NCI-H524 (cell line): ENCODE measurements at regions not wholly inside any gene's neighbourhood (a gene's known extent, or its start where the extent isn't known, plus 50 kb on each side); places are given as distances from the start of the nearest gene placed in this dataset.

ENCODE experiments used
- DNase-seq, 2 experiments: peaks; one replicate each; lab custom pipeline; 2025; lab: John Stamatoyannopoulos, UW

- DNase-seq, result no peak
Measured at GRCh38 chr5:107217721-107218130, 453.0 kb downstream of the EFNA5 start.

DNA sequence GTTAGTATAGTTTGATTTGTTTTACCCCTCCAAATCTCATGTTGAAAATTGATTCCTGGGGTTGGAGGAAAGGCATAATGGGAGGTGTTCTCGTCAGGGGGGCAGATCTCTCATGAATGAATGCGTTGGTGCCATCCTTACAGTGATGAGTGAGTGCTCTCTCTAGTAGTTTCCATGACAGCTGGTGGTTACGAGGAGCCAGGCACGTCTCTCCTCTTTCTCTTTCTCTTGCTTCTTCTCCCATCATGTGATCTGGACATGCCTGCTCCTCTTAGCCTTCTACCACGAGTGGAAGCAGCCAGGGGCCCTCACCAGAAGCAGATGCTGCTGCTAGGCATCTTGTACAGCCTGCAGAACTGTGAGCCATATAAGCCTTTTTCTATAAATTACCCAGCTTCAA lies 454.1 kb downstream of the EFNA5 start:
- DNase-seq, result no peak

DNA sequence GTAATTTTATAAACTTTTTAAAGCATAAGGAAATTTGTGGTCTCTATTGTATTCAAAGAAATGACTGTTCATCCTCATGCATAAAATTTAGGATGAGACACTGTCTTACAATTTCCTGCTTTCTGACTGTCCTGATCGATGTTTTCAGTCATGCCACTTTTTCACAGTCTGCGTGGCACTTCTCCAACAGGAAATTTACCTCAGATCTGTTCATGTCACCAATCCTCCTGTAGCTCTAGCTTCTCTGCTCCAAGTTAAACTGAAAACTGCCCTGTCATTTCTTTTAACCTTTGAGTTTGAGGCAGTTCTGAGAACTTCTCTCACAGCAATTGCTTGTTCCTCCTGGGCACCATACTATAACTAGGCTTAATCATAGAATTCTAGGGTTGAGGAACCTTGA lies 455.1 kb downstream of the EFNA5 start:
- no peak for DNase-seq

DNA sequence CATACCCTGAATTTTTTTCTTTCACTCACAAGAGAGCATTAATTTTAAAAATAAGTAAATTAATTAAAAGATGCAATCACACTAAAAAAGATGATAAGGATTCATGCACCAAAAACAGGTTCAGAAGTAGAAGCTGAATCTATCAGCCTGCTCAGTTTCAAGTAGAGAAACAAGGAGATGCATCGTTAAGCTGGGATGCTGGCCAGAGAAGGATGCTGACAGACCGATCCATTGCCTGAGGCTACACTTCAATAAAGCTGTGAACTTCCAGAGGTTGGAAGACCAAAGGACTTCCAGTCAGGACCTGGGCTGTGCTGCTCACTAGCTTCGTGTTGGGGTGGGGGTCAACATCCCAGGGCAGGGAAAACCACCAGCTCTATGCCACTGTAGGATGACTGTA lies 457.7 kb downstream of the EFNA5 start:
- no peak for DNase-seq

GRCh38 chr5:107211630-107212029 lies 459.1 kb downstream of the EFNA5 start:
- no peak for DNase-seq

- no peak for DNase-seq
Measured at GRCh38 chr5:107208867-107209266, 461.9 kb downstream of the EFNA5 start.

- DNase-seq, result no peak
Measured at GRCh38 chr5:107204413-107204812, 466.3 kb downstream of the EFNA5 start.

DNA sequence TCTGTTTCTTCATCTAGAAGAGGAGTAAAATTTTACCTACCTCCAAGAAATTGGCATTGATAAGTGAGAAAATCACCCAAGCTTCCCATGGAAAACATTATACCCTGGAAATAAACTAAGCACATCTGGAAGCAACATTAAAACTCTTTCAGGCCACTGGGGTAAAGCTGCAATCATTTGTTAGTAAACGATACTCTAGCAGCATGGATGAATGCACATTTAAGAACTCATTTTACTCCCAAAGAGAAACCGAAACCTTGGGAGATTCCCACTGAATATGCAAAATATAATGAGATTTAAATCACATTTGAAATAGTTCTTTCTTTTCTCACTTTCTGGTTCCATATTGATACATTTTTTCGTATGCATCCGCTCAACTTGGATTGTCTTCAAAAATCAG lies 467.5 kb downstream of the EFNA5 start:
- peak in 1 of 2 experiments; percentile 11 for DNase-seq

DNA sequence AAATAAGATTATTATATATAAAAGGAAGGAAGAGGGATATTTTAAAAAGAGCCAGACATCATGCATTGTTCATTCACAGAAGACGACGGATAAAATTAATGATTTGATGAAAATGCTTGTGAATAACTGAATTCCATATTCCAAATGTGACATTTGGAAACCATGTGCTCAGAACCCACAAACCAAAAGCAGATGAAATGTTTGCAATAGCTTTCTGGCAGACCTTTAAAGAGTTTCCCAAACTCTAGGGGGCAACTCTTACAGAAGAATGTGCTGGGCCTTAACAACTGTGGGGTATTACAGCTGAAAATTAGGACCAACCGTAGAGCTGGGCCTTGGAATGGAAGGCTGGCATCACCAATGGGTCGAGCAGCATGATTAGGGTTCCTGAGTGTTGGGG lies 471.0 kb downstream of the EFNA5 start:
- no peak for DNase-seq

DNA sequence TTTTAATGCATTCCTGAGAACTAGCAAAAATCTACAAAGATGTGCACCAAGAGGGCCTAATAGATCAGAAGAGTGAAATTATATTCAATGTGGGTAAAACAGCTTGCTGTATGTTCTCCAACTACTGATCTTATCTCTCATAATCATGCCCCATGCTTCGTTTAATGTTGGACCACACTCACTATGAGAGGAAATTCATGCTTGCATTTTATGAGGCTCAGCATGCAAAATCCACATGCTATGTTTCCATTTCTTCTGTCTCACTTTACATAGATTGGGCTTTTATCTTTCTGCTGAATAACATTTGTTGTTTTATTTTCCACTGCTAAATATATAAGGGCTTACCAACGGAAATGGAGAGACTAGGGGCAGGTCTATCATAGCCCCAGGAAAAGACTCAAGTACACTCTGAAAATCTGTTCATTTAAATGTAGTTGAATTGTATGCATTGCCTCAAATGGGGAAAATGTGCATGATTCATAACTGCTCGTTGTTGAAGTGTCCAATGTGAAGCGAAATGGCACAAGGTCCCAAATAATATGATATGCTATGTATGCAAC lies 474.2 kb downstream of the EFNA5 start:
- DNase-seq, result no peak

- DNase-seq, result no peak
Measured at GRCh38 chr5:107195890-107196395, 474.8 kb downstream of the EFNA5 start.

DNA sequence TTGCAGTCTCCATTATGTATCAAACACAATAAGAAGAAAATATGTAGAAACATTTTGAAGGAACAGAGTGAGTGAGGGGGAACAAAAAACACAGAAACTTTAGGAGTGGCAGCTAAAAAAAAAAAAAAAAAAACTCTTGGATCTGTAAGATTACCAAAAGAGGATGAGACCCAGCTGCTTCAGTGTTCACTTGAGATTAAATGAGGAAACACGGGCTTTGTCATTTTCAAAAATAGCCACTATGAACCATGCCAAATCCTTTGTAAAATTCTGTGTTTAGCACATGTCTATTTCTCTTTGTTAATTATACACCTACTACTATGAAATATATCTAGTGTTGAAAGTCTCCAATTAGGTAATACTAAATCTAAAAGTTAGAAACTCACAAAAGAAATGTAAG lies 485.9 kb downstream of the EFNA5 start:
- no peak for DNase-seq

- no peak for DNase-seq
Measured at GRCh38 chr5:107184066-107184465, 486.7 kb downstream of the EFNA5 start.

DNA sequence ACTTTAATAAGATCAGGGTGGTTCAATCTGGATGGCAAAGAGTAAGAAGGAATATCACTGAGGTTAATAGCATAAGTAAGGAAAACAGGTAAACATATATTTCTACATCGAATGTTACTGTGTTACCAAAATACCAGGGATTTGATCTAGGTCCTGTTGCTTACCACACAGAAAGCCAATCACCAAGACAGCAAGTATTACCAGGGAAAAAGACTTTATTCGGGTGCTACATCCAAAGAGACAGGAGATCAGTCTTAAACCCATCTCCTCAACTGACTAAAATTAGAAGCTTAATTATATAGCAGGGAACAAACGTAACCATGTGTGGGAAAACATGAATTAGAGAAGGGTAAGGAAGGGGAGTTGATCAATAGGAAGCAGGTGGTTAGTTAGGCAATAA lies 500.1 kb downstream of the EFNA5 start:
- DNase-seq, result no peak

DNA sequence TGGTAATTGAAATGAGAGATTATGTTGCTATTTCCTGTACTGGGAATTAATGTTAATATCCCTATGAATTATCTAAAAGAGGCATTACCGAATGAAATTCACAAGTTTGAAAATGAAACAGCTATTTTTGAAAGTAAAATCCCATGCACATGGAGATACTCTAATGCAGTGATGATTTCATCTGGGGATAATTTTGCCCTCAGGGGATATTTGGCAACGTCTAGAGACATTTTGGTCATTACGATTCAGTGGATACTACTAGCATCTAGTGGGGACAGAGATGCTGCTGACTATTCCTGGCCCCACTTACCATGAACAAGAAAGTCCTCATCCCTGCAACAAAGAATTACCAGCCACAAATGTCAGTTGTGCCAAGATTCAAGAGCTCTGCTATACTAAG lies 500.9 kb downstream of the EFNA5 start:
- no peak for DNase-seq

DNA sequence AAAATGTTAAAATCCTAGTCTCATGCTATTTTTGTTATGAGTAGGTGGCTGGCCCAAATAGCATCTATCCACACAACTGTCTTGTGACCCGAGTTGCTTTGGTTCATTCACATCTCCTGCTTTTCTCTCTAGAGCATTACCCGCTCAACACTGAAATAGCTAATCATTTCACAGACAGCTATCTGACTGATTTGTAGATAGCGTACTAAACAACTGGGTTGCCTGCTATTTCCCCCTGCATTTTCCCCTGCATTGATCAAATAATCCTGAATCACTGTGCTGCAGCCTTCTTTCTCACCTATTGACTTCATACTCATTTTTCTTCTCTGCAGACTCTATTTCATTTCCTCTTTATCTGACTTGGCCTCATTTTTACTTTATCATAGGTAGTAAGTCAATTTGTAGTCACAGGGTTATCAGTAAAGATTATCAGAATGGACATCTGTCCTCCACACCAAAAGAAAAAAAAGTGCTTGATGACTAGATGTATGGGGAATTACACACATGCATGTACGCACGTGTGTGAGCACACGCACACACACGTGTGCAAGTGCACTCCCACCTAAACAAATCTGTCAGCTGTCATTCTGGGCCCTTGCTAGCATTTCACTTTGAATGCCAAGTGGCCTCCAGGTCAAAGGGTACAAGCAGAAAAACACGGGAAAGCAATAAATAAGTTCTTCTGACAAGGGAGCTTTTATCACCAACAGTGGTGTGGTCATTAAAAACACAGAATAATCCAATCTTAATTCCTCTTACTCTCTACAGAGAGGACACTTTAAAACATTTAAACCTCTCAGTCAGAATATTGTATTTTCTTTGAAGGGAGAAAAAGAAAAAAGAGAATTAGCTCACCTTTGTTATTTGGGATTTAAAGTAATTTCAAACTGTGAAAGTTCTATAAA lies 501.6 kb downstream of the EFNA5 start:
- DNase-seq, result no peak

DNA sequence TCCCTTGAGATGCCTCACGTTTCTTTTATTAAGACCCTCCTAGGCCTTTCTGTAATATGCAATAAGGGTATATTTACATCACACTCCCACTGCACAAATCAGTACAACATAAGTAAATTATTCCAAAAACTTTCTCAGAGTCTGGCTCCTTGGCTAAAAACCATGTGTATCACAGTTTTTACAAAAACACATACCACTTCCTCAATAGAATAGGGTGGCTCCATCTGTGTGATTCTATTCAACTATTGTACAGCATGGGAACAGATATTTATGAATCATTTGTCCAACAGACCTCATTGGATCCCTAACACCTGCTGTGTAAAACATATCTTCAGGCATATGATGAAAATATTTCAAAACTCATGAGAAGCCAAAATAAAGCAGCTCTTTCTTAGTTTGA lies 502.7 kb downstream of the EFNA5 start:
- DNase-seq, result peak in 1 of 2 experiments; percentile 3

- DNase-seq, result no peak
Measured at GRCh38 chr5:107165296-107165695, 505.4 kb downstream of the EFNA5 start.

GRCh38 chr5:107157809-107158208 lies 512.9 kb downstream of the EFNA5 start:
- DNase-seq, result peak; percentile 94 to 97

- peak in 1 of 2 experiments; percentile 4 for DNase-seq
Measured at GRCh38 chr5:107155707-107156106, 515.0 kb downstream of the EFNA5 start.

GRCh38 chr5:107154593-107154992 lies 516.1 kb downstream of the EFNA5 start:
- peak; percentile 87 to 95 for DNase-seq

DNA sequence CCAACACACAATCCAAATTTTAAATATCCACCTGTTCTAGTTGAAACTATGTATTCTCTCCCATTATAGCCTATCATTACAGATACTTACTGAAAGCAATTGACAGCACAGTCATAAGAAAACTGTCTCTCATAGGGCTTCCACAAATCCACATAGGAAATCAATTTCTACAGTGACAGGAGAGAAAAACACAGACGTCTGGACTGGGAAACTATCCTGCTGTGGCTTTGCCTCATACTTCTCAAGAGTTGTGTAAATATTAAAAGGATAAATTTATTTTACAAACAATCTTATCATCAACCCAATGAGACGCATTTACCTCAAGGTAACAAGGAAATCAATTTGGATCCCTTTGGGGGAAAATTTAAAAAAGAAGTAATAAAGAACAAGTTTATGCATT lies 517.5 kb downstream of the EFNA5 start:
- DNase-seq, result no peak

DNA sequence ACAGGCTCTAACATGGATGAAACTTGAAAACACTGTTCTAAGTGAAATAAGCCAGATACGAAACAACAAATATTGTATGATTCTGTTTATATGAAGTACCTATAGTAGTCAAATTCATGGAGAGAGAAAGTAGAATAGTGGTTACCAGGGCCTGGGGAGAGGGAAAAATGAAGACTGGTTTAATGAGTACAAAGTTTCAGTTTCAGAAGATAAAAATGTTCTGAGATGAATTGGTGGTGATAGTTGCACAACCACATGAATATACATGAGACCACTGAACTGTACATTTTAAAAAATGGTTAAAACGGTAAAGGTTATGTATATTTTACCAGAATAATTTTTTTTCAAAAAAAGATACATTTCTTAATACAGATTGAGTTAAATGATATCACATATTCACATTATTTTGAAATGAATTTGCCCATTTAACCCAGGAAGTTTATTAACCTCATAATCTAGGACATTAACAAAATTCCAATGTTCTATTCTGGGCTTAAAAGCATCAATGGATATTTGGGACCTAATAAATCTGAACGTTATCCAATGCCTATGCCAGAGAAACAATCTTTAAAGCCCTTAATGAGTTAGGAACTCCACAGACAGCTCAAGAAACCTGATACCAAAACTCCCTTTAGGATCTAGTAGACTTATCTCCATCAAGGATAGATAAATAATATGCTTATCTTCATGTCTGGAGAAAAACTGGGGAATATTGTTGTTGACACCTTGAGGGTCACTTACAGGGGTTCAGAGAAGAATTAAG lies 521.3 kb downstream of the EFNA5 start:
- peak in 1 of 2 experiments; percentile 41 for DNase-seq
